Vagina (tissue), 2 donors: ENCODE measurements at regions not wholly inside any gene's neighbourhood (a gene's known extent, or its start where the extent isn't known, plus 50 kb on each side); places are given as distances from the start of the nearest gene placed in this dataset.

ENCODE experiments used
- DNase-seq, 2 donors: peaks; one replicate each; pipeline ENCODE4 v3.0.0-alpha.2; 2017; ENCODE audit errors: extremely low spot score in 2 of 2
- H3K27ac ChIP-seq: fragments of 200-600 bp; sonication (generic); one replicate; pipeline ENCODE4 v1.5.1; 2019
- H3K27me3 ChIP-seq: fragments of 200-600 bp; sonication (generic); one replicate; pipeline ENCODE4 v1.5.1; 2019
- H3K36me3 ChIP-seq, 2 donors: fragments of 200-600 bp; sonication (generic); one replicate each; pipeline ENCODE4 v1.5.1; 2017 to 2019
- H3K4me1 ChIP-seq: fragments of 200-600 bp; sonication (generic); one replicate; pipeline ENCODE4 v1.5.1; 2019
- H3K4me3 ChIP-seq, 2 donors: fragments of 200-600 bp; sonication (generic); 1 replicate in 1 of 2; 2 replicates in 1 of 2; pipeline ENCODE4 v1.5.1; 2016 to 2019
- H3K9me3 ChIP-seq: fragments of 200-600 bp; sonication (generic); one replicate; pipeline ENCODE4 v1.5.1; 2019
- CTCF ChIP-seq, 3 experiments: fragments of 450-650 bp in 2 of 3; fragments of 200-600 bp in 1 of 3; sonication (generic) in 1 of 3; IDR thresholded peaks; one replicate each; pipeline ENCODE4 v1.5.1; 2017 to 2019; ENCODE audit warnings: antibody characterized with exemption in 3 of 3, mild to moderate bottlenecking in 2 of 3, moderate library complexity in 2 of 3
- POLR2A ChIP-seq, 2 donors: fragments of 450-650 bp; IDR thresholded peaks; one replicate each; pipeline ENCODE4 v1.6.1; 2017; ENCODE audit warnings: antibody characterized with exemption in 2 of 2, mild to moderate bottlenecking in 2 of 2, moderate library complexity in 2 of 2
- POLR2AphosphoS5 ChIP-seq, 2 donors: sonication (generic); formaldehyde crosslinking; IDR thresholded peaks; one replicate each; pipeline ENCODE4 v1.9.0; 2017; ENCODE audit warnings: antibody characterized with exemption in 2 of 2, mild to moderate bottlenecking in 2 of 2, low read depth in 1 of 2; ENCODE audit not compliant: insufficient read depth in 1 of 2
- intact Hi-C: fragments of 100-400 bp; cut with DNase I; formaldehyde crosslinking; loops from one replicate; pipeline ENCODE4 v1.15.1; 2023

- Histone ChIP-seq H3K27ac (no peak overlapping the region), H3K4me1 (no peaks in the 10 kb centered on the region), H3K4me3 (no peak overlapping the region), H3K27me3 (no peaks in the 10 kb centered on the region), H3K36me3 (no peaks in the 10 kb centered on the region), H3K9me3 (no peaks in the 10 kb centered on the region)
- TF ChIP-seq CTCF (IDR thresholded peaks at IDR 0.05) (no peak), POLR2A (IDR thresholded peaks at IDR 0.05) (no peak), POLR2AphosphoS5 (IDR thresholded peaks at IDR 0.05; ENCODE audit: insufficient read depth in 1 of 2, low read depth in 1 of 2) (no peak)
- intact Hi-C loops: no loop called here
- no peak for DNase-seq
These were observed 856.2 kb downstream of the STIM2 start for GRCh38 chr4:27716693-27717430.

GRCh38 chr4:27717431-27717755 is 856.8 kb downstream of the STIM2 start:
- H3K27me3 ChIP-seq: no peaks in the 10 kb centered on the region
- H3K27ac ChIP-seq: no peak overlapping the region
- H3K9me3 ChIP-seq: no peaks in the 10 kb centered on the region
- H3K4me3 ChIP-seq: no peak overlapping the region
- intact Hi-C loops: no loop called here
- H3K4me1 ChIP-seq: no peaks in the 10 kb centered on the region
- no peak for TF ChIP-seq CTCF (IDR thresholded peaks at IDR 0.05)
- no peak for TF ChIP-seq POLR2A (IDR thresholded peaks at IDR 0.05)
- TF ChIP-seq POLR2AphosphoS5 (IDR thresholded peaks at IDR 0.05; ENCODE audit: insufficient read depth in 1 of 2, low read depth in 1 of 2): no peak
- H3K36me3 ChIP-seq: no peaks in the 10 kb centered on the region
- DNase-seq: no peak

GRCh38 chr4:27720010-27720766 is 859.5 kb downstream of the STIM2 start:
- no peak overlapping the region for H3K4me3 ChIP-seq
- H3K27me3 ChIP-seq: no peaks in the 10 kb centered on the region
- H3K4me1 ChIP-seq: no peaks in the 10 kb centered on the region
- intact Hi-C loops: no loop called here
- TF ChIP-seq CTCF (IDR thresholded peaks at IDR 0.05): no peak
- TF ChIP-seq POLR2AphosphoS5 (IDR thresholded peaks at IDR 0.05; ENCODE audit: insufficient read depth in 1 of 2, low read depth in 1 of 2): no peak
- no peak for TF ChIP-seq POLR2A (IDR thresholded peaks at IDR 0.05)
- H3K27ac ChIP-seq: no peak overlapping the region
- no peak for DNase-seq
- no peaks in the 10 kb centered on the region for H3K9me3 ChIP-seq
- no peaks in the 10 kb centered on the region for H3K36me3 ChIP-seq

GRCh38 chr4:27721193-27721592 is 860.6 kb downstream of the STIM2 start:
- intact Hi-C loops: no loop called here
- no peaks in the 10 kb centered on the region for H3K27me3 ChIP-seq

More at GRCh38 chr4:27721193-27721592, 860.6 kb downstream of the STIM2 start:
- TF ChIP-seq POLR2A (IDR thresholded peaks at IDR 0.05) (no peak), CTCF (IDR thresholded peaks at IDR 0.05) (no peak), POLR2AphosphoS5 (IDR thresholded peaks at IDR 0.05; ENCODE audit: insufficient read depth in 1 of 2, low read depth in 1 of 2) (no peak)
- Histone ChIP-seq H3K36me3 (no peaks in the 10 kb centered on the region), H3K4me3 (no peak overlapping the region), H3K27ac (no peak overlapping the region), H3K4me1 (no peaks in the 10 kb centered on the region), H3K9me3 (no peaks in the 10 kb centered on the region)
- DNase-seq: no peak
